ENCODE measurements at regions not wholly inside any gene's neighbourhood (a gene's known extent, or its start where the extent isn't known, plus 50 kb on each side); places are given as distances from the start of the nearest gene placed in this dataset.
A peak's percentile ranks its signal among the peaks of the same experiment; 100 is the strongest.

- no peak overlapping the region for H3K4me3 ChIP-seq
- peaks cover 10% of the 10 kb centered on the region for H3K4me1 ChIP-seq (ENCODE audit: low read depth)
- peak; percentile 28 for ATAC-seq
- no peak for TF ChIP-seq CTCF (IDR thresholded peaks at IDR 0.05)
- no peaks in the 10 kb centered on the region for H3K36me3 ChIP-seq (ENCODE audit: low read depth)
- intact Hi-C loops (cut with DNase I, micrococcal nuclease) = no loop called here
- DNase-seq = peak in 1 of 3 donors; percentile 36
- H3K9me3 ChIP-seq = no peaks in the 10 kb centered on the region
Measured at GRCh38 chr2:60294901-60295635, 258.4 kb downstream of the BCL11A start.

- Histone ChIP-seq H3K4me3 (no peak overlapping the region), H3K9me3 (no peaks in the 10 kb centered on the region), H3K4me1 (ENCODE audit: low read depth) (no peaks in the 10 kb centered on the region), H3K36me3 (ENCODE audit: low read depth) (no peaks in the 10 kb centered on the region)
- ATAC-seq = no peak
- intact Hi-C loops (cut with DNase I, micrococcal nuclease) = no loop called here
- no peak for TF ChIP-seq CTCF (IDR thresholded peaks at IDR 0.05)
- DNase-seq = no peak
Measured at GRCh38 chr2:60292242-60292641, 261.2 kb downstream of the BCL11A start.

- intact Hi-C loops (cut with DNase I, micrococcal nuclease) = no loop called here
- Histone ChIP-seq H3K9me3 (no peaks in the 10 kb centered on the region), H3K4me3 (no peak overlapping the region), H3K36me3 (ENCODE audit: low read depth) (no peaks in the 10 kb centered on the region), H3K4me1 (ENCODE audit: low read depth) (no peaks in the 10 kb centered on the region)
- DNase-seq (no peak), ATAC-seq (no peak)
- TF ChIP-seq CTCF (IDR thresholded peaks at IDR 0.05) = no peak
Measured at GRCh38 chr2:60290509-60290908, 262.9 kb downstream of the BCL11A start.

GRCh38 chr2:60285626-60286316 lies 267.7 kb downstream of the BCL11A start:
- Histone ChIP-seq H3K4me1 (ENCODE audit: low read depth) (no peaks in the 10 kb centered on the region), H3K4me3 (no peak overlapping the region), H3K36me3 (ENCODE audit: low read depth) (no peaks in the 10 kb centered on the region), H3K9me3 (no peaks in the 10 kb centered on the region)
- ATAC-seq (no peak), DNase-seq (no peak)
- intact Hi-C loops (cut with DNase I, micrococcal nuclease) = no loop called here
- no peak for TF ChIP-seq CTCF (IDR thresholded peaks at IDR 0.05)

GRCh38 chr2:60283626-60284025 lies 269.8 kb downstream of the BCL11A start:
- no peak for ATAC-seq
- Histone ChIP-seq H3K4me3 (no peak overlapping the region), H3K36me3 (ENCODE audit: low read depth) (no peaks in the 10 kb centered on the region), H3K9me3 (no peaks in the 10 kb centered on the region), H3K4me1 (ENCODE audit: low read depth) (no peaks in the 10 kb centered on the region)
- no peak for DNase-seq
- intact Hi-C loops (cut with DNase I, micrococcal nuclease) = no loop called here
- TF ChIP-seq CTCF (IDR thresholded peaks at IDR 0.05) = no peak
